ENCODE measurements at regions not wholly inside any gene's neighbourhood (a gene's known extent, or its start where the extent isn't known, plus 50 kb on each side); places are given as distances from the start of the nearest gene placed in this dataset.

- TF ChIP-seq, protein P1, sequence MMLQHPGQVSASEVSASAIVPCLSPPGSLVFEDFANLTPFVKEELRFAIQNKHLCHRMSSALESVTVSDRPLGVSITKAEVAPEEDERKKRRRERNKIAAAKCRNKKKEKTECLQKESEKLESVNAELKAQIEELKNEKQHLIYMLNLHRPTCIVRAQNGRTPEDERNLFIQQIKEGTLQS (IDR thresholded peaks at IDR 0.05; ENCODE audit: insufficient read depth, low read depth, low read length), result no peak
- no peak for TF ChIP-seq SAP30 (IDR thresholded peaks at IDR 0.05; ENCODE audit: insufficient read depth, insufficient replicate concordance, low read length)
These were observed 201.4 kb upstream of the NRP1 start (continued) for GRCh38 chr10:33535866-33536265.

Data from H1 (cell line).